CD14-positive monocyte (primary cell): ENCODE measurements at regions not wholly inside any gene's neighbourhood (a gene's known extent, or its start where the extent isn't known, plus 50 kb on each side); places are given as distances from the start of the nearest gene placed in this dataset.

ENCODE experiments used
- DNase-seq, 3 donors: peaks; one replicate each; pipeline ENCODE4 v3.0.0-alpha.2; 2011 to 2022
- H2AFZ ChIP-seq: 2 replicates; pipeline ENCODE4 v1.6.0; 2012; ENCODE audit warnings: mild to moderate bottlenecking, low read depth, low read length, inconsistent platforms; ENCODE audit not compliant: insufficient read depth, poor library complexity, severe bottlenecking
- H3K27ac ChIP-seq, 2 donors: 1 replicate in 1 of 2; 2 replicates in 1 of 2; pipeline ENCODE4 v1.5.1; 2012 to 2013; ENCODE audit warnings: low read length in 2 of 2, control low read depth in 1 of 2, inconsistent platforms in 1 of 2, low read depth in 1 of 2, mild to moderate bottlenecking in 1 of 2
- H3K27me3 ChIP-seq, 2 donors: one replicate each; pipeline versions ENCODE4 v1.6.0 to v1.6.1; 2011 to 2013; ENCODE audit warnings: low read length in 2 of 2; ENCODE audit not compliant: control insufficient read depth in 2 of 2, insufficient read depth in 2 of 2
- H3K36me3 ChIP-seq, 2 donors: replicated peaks in 1 of 2; 1 replicate in 1 of 2; 2 replicates in 1 of 2; pipeline versions ENCODE4 v1.5.1 to v1.6.1; 2012 to 2013; ENCODE audit warnings: low read length in 2 of 2, control low read depth in 1 of 2, inconsistent platforms in 1 of 2, mild to moderate bottlenecking in 1 of 2; ENCODE audit not compliant: insufficient read depth in 2 of 2, control insufficient read depth in 1 of 2
- H3K4me1 ChIP-seq, 2 donors: 1 replicate in 1 of 2; 2 replicates in 1 of 2; pipeline versions ENCODE4 v1.5.1 to v1.6.1; 2012 to 2013; ENCODE audit warnings: low read length in 2 of 2, control low read depth in 1 of 2, inconsistent platforms in 1 of 2, mild to moderate bottlenecking in 1 of 2, moderate library complexity in 1 of 2; ENCODE audit not compliant: insufficient read depth in 2 of 2, control insufficient read depth in 1 of 2
- H3K4me2 ChIP-seq: replicated peaks from 2 replicates; pipeline ENCODE3; 2012; ENCODE audit warnings: low read length, moderate library complexity, mild to moderate bottlenecking; ENCODE audit not compliant: poor library complexity, severe bottlenecking; ENCODE audit errors: extremely low read depth
- H3K4me3 ChIP-seq, 3 experiments: fragments of 200-600 bp in 1 of 3; sonication (generic) in 1 of 3; replicated peaks in 1 of 3; 1 replicate in 2 of 3; 2 replicates in 1 of 3; pipeline ENCODE4 v1.5.1; 2011 to 2013; ENCODE audit warnings: low read length in 3 of 3, mild to moderate bottlenecking in 3 of 3, control low read depth in 2 of 3, low read depth in 2 of 3, inconsistent platforms in 1 of 3, moderate library complexity in 1 of 3
- H3K79me2 ChIP-seq: 2 replicates; pipeline ENCODE4 v1.6.0; 2012; ENCODE audit warnings: mild to moderate bottlenecking, control low read depth, inconsistent platforms, low read length, moderate library complexity; ENCODE audit not compliant: insufficient read depth
- H3K9ac ChIP-seq: 2 replicates; pipeline ENCODE4 v1.6.0; 2017; ENCODE audit warnings: low read length, mild to moderate bottlenecking; ENCODE audit not compliant: insufficient read depth, poor library complexity, severe bottlenecking
- H3K9me3 ChIP-seq, 2 donors: replicated peaks in 1 of 2; 1 replicate in 1 of 2; 2 replicates in 1 of 2; pipeline versions ENCODE4 v1.5.1 to v1.6.1; 2012 to 2013; ENCODE audit warnings: low read length in 2 of 2, control low read depth in 1 of 2; ENCODE audit not compliant: control insufficient read depth in 1 of 2, insufficient read depth in 1 of 2
- H4K20me1 ChIP-seq: 2 replicates; pipeline ENCODE4 v1.6.0; 2012; ENCODE audit warnings: mild to moderate bottlenecking, low read length, control low read depth, moderate library complexity; ENCODE audit not compliant: insufficient read depth
- H3K27ac Mint-ChIP-seq, 7 donors: one replicate each; pipeline ENCODE4 v1.8.0; 2020; ENCODE audit warnings: mild to moderate bottlenecking in 7 of 7, mixed read lengths in 7 of 7, moderate library complexity in 6 of 7, inconsistent platforms in 2 of 7
- H3K27me3 Mint-ChIP-seq, 3 donors: one replicate each; pipeline ENCODE4 v1.8.0; 2021 to 2022; ENCODE audit warnings: low read depth in 3 of 3, mild to moderate bottlenecking in 3 of 3, mixed read lengths in 3 of 3, moderate library complexity in 3 of 3, inconsistent platforms in 1 of 3
- H3K36me3 Mint-ChIP-seq, 2 donors: one replicate each; pipeline ENCODE4 v1.8.0; 2020; ENCODE audit warnings: mixed read lengths in 2 of 2, inconsistent platforms in 1 of 2, mild to moderate bottlenecking in 1 of 2
- H3K4me1 Mint-ChIP-seq: one replicate; pipeline ENCODE4 v1.8.0; 2020; ENCODE audit warnings: mild to moderate bottlenecking, mixed read lengths
- H3K4me3 Mint-ChIP-seq, 2 donors: one replicate each; pipeline ENCODE4 v1.8.0; 2020; ENCODE audit warnings: mild to moderate bottlenecking in 2 of 2, mixed read lengths in 2 of 2, moderate library complexity in 1 of 2
- H3K9me3 Mint-ChIP-seq, 7 donors: one replicate each; pipeline ENCODE4 v1.8.0; 2020 to 2022; ENCODE audit warnings: mixed read lengths in 7 of 7, mild to moderate bottlenecking in 6 of 7, moderate library complexity in 6 of 7, inconsistent platforms in 2 of 7
- WGBS: methylation state at CpG from one replicate; pipeline ENCODE4 v1.1.5; 2013; ENCODE audit warnings: missing lambda C conversion rate; ENCODE audit not compliant: insufficient coverage; 5-methylcytosine and 5-hydroxymethylcytosine counted together
- intact Hi-C, 2 donors: fragments of 100-400 bp; cut with micrococcal nuclease; formaldehyde crosslinking; loops; one replicate each; pipeline versions ENCODE4 v1.15.0 to v1.15.1; 2023
- TF ChIP-seq, protein P1 (sequence below): fragments of 200-600 bp; IDR thresholded peaks from one replicate; pipeline ENCODE4 v1.8.0; 2022; ENCODE audit warnings: antibody characterized with exemption, mild to moderate bottlenecking

DNA sequence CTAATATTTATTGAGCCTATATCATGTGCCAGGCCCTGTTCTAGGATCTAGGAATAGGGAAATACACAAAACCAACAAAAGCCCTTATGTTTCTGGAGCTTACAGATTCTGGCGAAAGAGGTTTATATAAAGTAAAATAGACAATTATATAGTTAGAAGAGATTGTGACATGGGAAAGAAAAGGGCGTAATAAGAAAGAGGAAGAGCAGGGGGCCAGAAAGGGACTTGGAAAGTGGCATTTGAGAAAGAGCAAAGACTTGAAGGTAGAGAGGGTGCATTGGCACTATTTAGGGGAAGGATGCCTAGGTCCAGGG, 322.5 kb upstream of the FAM78B start:
- Mint-ChIP-seq H3K4me3 (no peak overlapping the region), H3K27me3 (peaks cover 0 to 4% (median 2%) of the 10 kb centered on the region in 3 donors), H3K27ac (no peak overlapping the region), H3K9me3 (peaks cover 0 to 5% (median 2%) of the 10 kb centered on the region in 7 donors), H3K4me1 (peaks cover 5% of the 10 kb centered on the region), H3K36me3 (no peaks in the 10 kb centered on the region)
- Histone ChIP-seq H3K4me2 (peak overlapping the region; percentile 80), H3K4me1 (peaks cover 11 to 20% of the 10 kb centered on the region in 2 donors), H3K79me2 (no peaks in the 10 kb centered on the region), H3K36me3 (no peaks in the 10 kb centered on the region), H3K9ac (peak overlapping the region; percentile 93), H3K4me3 (peak overlapping the region; percentile 84 to 94 (median 94)), H3K9me3 (no peaks in the 10 kb centered on the region), H2AFZ (peak overlapping the region; percentile 90), H4K20me1 (no peaks in the 10 kb centered on the region), H3K27me3 (no peaks in the 10 kb centered on the region), H3K27ac (peak overlapping the region; percentile 98 to 99)
- intact Hi-C loops: loop anchor here in 1 of 2 donors (5.0 kb wide), 1 partner anchor 33 kb away; no protein-coding TSS in a partner anchor
- WGBS: 0% methylated on average over 1 of the region's 2 CpGs
- TF ChIP-seq, protein P1, sequence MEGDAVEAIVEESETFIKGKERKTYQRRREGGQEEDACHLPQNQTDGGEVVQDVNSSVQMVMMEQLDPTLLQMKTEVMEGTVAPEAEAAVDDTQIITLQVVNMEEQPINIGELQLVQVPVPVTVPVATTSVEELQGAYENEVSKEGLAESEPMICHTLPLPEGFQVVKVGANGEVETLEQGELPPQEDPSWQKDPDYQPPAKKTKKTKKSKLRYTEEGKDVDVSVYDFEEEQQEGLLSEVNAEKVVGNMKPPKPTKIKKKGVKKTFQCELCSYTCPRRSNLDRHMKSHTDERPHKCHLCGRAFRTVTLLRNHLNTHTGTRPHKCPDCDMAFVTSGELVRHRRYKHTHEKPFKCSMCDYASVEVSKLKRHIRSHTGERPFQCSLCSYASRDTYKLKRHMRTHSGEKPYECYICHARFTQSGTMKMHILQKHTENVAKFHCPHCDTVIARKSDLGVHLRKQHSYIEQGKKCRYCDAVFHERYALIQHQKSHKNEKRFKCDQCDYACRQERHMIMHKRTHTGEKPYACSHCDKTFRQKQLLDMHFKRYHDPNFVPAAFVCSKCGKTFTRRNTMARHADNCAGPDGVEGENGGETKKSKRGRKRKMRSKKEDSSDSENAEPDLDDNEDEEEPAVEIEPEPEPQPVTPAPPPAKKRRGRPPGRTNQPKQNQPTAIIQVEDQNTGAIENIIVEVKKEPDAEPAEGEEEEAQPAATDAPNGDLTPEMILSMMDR: no peak
- no peak for DNase-seq

DNA sequence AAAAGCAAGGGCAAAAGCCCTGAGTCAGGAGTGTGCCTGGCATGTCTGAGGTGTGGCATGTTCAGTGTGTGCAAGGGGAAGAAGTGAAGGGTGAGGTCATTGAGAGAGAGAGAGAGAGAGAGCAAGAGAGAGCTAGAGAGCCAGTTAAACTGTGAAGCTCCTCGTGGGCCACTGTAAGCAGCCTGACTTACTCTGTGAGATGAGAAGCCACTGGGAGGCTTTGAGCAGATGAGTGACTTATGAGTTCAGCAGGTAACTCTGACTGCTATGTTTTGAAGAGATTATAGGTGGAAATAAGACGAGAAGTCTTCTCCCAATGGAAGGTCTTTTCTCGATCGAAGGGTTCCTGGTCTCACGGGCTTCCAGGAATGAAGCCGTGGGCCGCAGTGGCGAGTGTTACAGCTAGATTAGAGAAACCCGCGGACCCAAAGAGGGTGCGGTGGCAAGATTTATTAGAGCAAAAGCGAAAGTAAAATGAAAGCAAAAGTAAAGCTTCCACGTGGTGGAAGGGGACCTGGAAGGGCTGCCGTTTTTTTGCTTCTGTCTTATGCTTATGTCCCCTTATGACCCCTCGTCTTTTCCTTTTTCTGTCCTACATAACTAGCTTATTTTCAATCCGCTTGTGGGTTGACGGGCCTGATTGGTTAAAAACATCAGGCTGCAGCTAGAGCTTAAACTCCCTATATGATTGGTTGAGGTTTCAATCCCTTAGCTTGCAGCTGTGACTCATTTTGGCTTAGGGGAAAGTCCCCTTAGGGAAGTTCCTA, 323.1 kb upstream of the FAM78B start:
- H2AFZ ChIP-seq: peak overlapping the region; percentile 90
- peak overlapping the region; percentile 80 for H3K4me2 ChIP-seq
- H3K27ac ChIP-seq: peak overlapping the region; percentile 98 to 99
- no peaks in the 10 kb centered on the region for H3K9me3 ChIP-seq
- H3K27me3 ChIP-seq: no peaks in the 10 kb centered on the region
- intact Hi-C loops: loop anchor here in 1 of 2 donors (5.0 kb wide), 1 partner anchor 32 kb away; no protein-coding TSS in a partner anchor
- peaks cover 11 to 20% of the 10 kb centered on the region in 2 donors for H3K4me1 ChIP-seq
- DNase-seq: peak; percentile 83 to 95 (median 93)
- Mint-ChIP-seq H3K4me1 (peaks cover 5% of the 10 kb centered on the region), H3K27ac (no peak overlapping the region), H3K27me3 (peaks cover 0 to 4% (median 2%) of the 10 kb centered on the region in 3 donors), H3K4me3 (no peak overlapping the region), H3K36me3 (no peaks in the 10 kb centered on the region), H3K9me3 (peaks cover 0 to 5% (median 2%) of the 10 kb centered on the region in 7 donors)
- no peaks in the 10 kb centered on the region for H4K20me1 ChIP-seq
- TF ChIP-seq, protein P1: no peak
- 13% methylated on average over 13 of the region's 17 CpGs for WGBS
- peak overlapping the region; percentile 84 to 94 (median 94) for H3K4me3 ChIP-seq
- H3K79me2 ChIP-seq: no peaks in the 10 kb centered on the region
- no peaks in the 10 kb centered on the region for H3K36me3 ChIP-seq
- H3K9ac ChIP-seq: peak overlapping the region; percentile 93
